ENCODE measurements at regions not wholly inside any gene's neighbourhood (a gene's known extent, or its start where the extent isn't known, plus 50 kb on each side); places are given as distances from the start of the nearest gene placed in this dataset.
"Not testable (repeated sequence)": the region's sequence is repeated elsewhere in the genome, so short reads cannot be mapped to it uniquely, and the experiment has no call there.

GRCh38 chr21:36247316-36248010 is 72.5 kb upstream of the MORC3 start:
- no peak for DNase-seq

GRCh38 chr21:36249576-36250422 is 70.2 kb upstream of the MORC3 start:
- no peak for DNase-seq

- peak in 1 of 14 donors; percentile 83 for DNase-seq
Measured at GRCh38 chr21:36250423-36251075, 69.4 kb upstream of the MORC3 start.

GRCh38 chr21:36254106-36254941 is 65.7 kb upstream of the MORC3 start:
- no peak for DNase-seq

- DNase-seq = no peak
Measured at GRCh38 chr21:36255663-36256062, 64.3 kb upstream of the MORC3 start.

GRCh38 chr21:36257657-36258056 is 62.3 kb upstream of the MORC3 start:
- DNase-seq = no peak

GRCh38 chr21:36260030-36260787 is 59.8 kb upstream of the MORC3 start:
- DNase-seq = peak in 4 of 14 donors; percentile 2 to 31 (median 6)

- DNase-seq = no peak
Measured at GRCh38 chr21:36260802-36261201, 59.2 kb upstream of the MORC3 start.

GRCh38 chr21:36261459-36261858 is 58.5 kb upstream of the MORC3 start:
- DNase-seq = no peak

GRCh38 chr21:36263797-36264196 is 56.2 kb upstream of the MORC3 start:
- DNase-seq = no peak

GRCh38 chr21:36265431-36265830 is 54.6 kb upstream of the MORC3 start:
- peak in 1 of 14 donors; percentile 5 for DNase-seq

- DNase-seq = not testable (repeated sequence)
Measured at GRCh38 chr21:36267828-36268227, 52.2 kb upstream of the MORC3 start.

- DNase-seq = not testable (repeated sequence)
Measured at GRCh38 chr21:36268264-36268663, 51.7 kb upstream of the MORC3 start.

Measured in C1 segment of cervical spinal cord (tissue), 14 donors.